BLaER1 treated with 17β-estradiol and CSF1 and Interleukin-3, amounts not matched to agents 10 nM and 100 nM (cell line): ENCODE measurements at regions not wholly inside any gene's neighbourhood (a gene's known extent, or its start where the extent isn't known, plus 50 kb on each side); places are given as distances from the start of the nearest gene placed in this dataset.

Source experiments
- H3K27ac ChIP-seq, 11 experiments: shearing (Covaris generic); formaldehyde crosslinking; 2 replicates each; pipeline ENCODE4 v1.8.1; 2022
- H3K27me3 ChIP-seq, 11 experiments: shearing (Covaris generic); formaldehyde crosslinking; 2 replicates each; pipeline ENCODE4 v1.8.1; 2022
- H3K36me3 ChIP-seq, 11 experiments: shearing (Covaris generic); formaldehyde crosslinking; 2 replicates each; pipeline ENCODE4 v1.8.1; 2022
- H3K4me1 ChIP-seq, 10 experiments: shearing (Covaris generic); formaldehyde crosslinking; 2 replicates each; pipeline ENCODE4 v1.8.1; 2022
- H3K4me2 ChIP-seq, 11 experiments: shearing (Covaris generic); formaldehyde crosslinking; 2 replicates each; pipeline ENCODE4 v1.8.1; 2022
- H3K4me3 ChIP-seq, 10 experiments: shearing (Covaris generic); formaldehyde crosslinking; 2 replicates each; pipeline ENCODE4 v1.8.1; 2022
- H3K9ac ChIP-seq, 11 experiments: shearing (Covaris generic); formaldehyde crosslinking; 2 replicates each; pipeline ENCODE4 v1.8.1; 2022
- H3K9me3 ChIP-seq, 11 experiments: shearing (Covaris generic); formaldehyde crosslinking; replicated peaks in 1 of 11; 2 replicates each; pipeline ENCODE4 v1.8.1; 2022
- H4K20me1 ChIP-seq, 11 experiments: shearing (Covaris generic); formaldehyde crosslinking; 2 replicates each; pipeline ENCODE4 v1.8.1; 2022
- Cebpa-rat ChIP-seq, 11 experiments: shearing (Covaris generic); IDR thresholded peaks; 2 replicates each; pipeline ENCODE4 v1.8.1; 2022

GRCh38 chr2:16117791-16118610 lies 177.7 kb downstream of the MYCN start:
- H3K9me3 ChIP-seq: peaks cover 0 to 12% (median 9%) of the 10 kb centered on the region in 11 experiments; a peak in 10 of 22 replicates
- no peak for TF ChIP-seq Cebpa-rat (IDR thresholded peaks at IDR 0.05)
- H3K9ac ChIP-seq: no peak overlapping the region
- no peaks in the 10 kb centered on the region for H3K36me3 ChIP-seq
- no peak overlapping the region for H3K27ac ChIP-seq
- H4K20me1 ChIP-seq: no peaks in the 10 kb centered on the region
- H3K4me2 ChIP-seq: no peak overlapping the region
- H3K4me3 ChIP-seq: no peak overlapping the region
- H3K27me3 ChIP-seq: no peaks in the 10 kb centered on the region
- peaks cover 0 to 6% (median 0%) of the 10 kb centered on the region in 10 experiments; a peak in 7 of 20 replicates for H3K4me1 ChIP-seq

GRCh38 chr2:16117021-16117700 lies 176.8 kb downstream of the MYCN start:
- Histone ChIP-seq H3K9me3 (peaks cover 0 to 12% (median 9%) of the 10 kb centered on the region in 11 experiments; a peak in 10 of 22 replicates), H3K27ac (no peak overlapping the region), H3K4me2 (no peak overlapping the region), H4K20me1 (no peaks in the 10 kb centered on the region), H3K9ac (no peak overlapping the region), H3K4me1 (peaks cover 0 to 13% (median 3%) of the 10 kb centered on the region in 10 experiments; a peak in 12 of 20 replicates), H3K27me3 (no peaks in the 10 kb centered on the region), H3K4me3 (no peak overlapping the region), H3K36me3 (no peaks in the 10 kb centered on the region)
- no peak for TF ChIP-seq Cebpa-rat (IDR thresholded peaks at IDR 0.05)

- H3K9ac ChIP-seq: no peak overlapping the region
- no peaks in the 10 kb centered on the region for H3K36me3 ChIP-seq
- H3K27me3 ChIP-seq: no peaks in the 10 kb centered on the region
These were observed 175.8 kb downstream of the MYCN start for GRCh38 chr2:16115881-16116830.

GRCh38 chr2:16115291-16115690 lies 174.9 kb downstream of the MYCN start:
- Histone ChIP-seq H3K4me1 (peaks cover 0 to 32% (median 22%) of the 10 kb centered on the region in 10 experiments; a peak in 13 of 20 replicates), H3K36me3 (no peaks in the 10 kb centered on the region), H3K9ac (no peak overlapping the region), H3K4me2 (no peak overlapping the region), H3K4me3 (no peak overlapping the region), H3K9me3 (no peaks in the 10 kb centered on the region), H4K20me1 (no peaks in the 10 kb centered on the region), H3K27me3 (no peaks in the 10 kb centered on the region), H3K27ac (no peak overlapping the region)
- no peak for TF ChIP-seq Cebpa-rat (IDR thresholded peaks at IDR 0.05)

More at GRCh38 chr2:16115881-16116830, 175.8 kb downstream of the MYCN start:
- H3K4me2 ChIP-seq: no peak overlapping the region
- H3K27ac ChIP-seq: no peak overlapping the region
- H3K4me1 ChIP-seq: peaks cover 0 to 23% (median 13%) of the 10 kb centered on the region in 10 experiments; a peak in 13 of 20 replicates
- peaks cover 0 to 5% (median 3%) of the 10 kb centered on the region in 11 experiments; a peak in 9 of 22 replicates for H3K9me3 ChIP-seq
- no peak for TF ChIP-seq Cebpa-rat (IDR thresholded peaks at IDR 0.05)
- no peaks in the 10 kb centered on the region for H4K20me1 ChIP-seq
- H3K4me3 ChIP-seq: no peak overlapping the region

- H3K4me3 ChIP-seq: no peak overlapping the region
These were observed 174.5 kb downstream of the MYCN start for GRCh38 chr2:16114836-16115235.

GRCh38 chr2:16114070-16114469 lies 173.7 kb downstream of the MYCN start:
- Histone ChIP-seq H3K9me3 (no peaks in the 10 kb centered on the region), H3K9ac (no peak overlapping the region), H4K20me1 (no peaks in the 10 kb centered on the region), H3K36me3 (no peaks in the 10 kb centered on the region), H3K4me1 (peaks cover 0 to 37% (median 24%) of the 10 kb centered on the region in 10 experiments; a peak in 13 of 20 replicates), H3K27ac (no peak overlapping the region), H3K27me3 (no peaks in the 10 kb centered on the region), H3K4me2 (no peak overlapping the region), H3K4me3 (no peak overlapping the region)
- TF ChIP-seq Cebpa-rat (IDR thresholded peaks at IDR 0.05): no peak

More at GRCh38 chr2:16114836-16115235, 174.5 kb downstream of the MYCN start:
- Histone ChIP-seq H3K36me3 (no peaks in the 10 kb centered on the region), H3K9ac (no peak overlapping the region), H4K20me1 (no peaks in the 10 kb centered on the region), H3K4me1 (peaks cover 0 to 36% (median 24%) of the 10 kb centered on the region in 10 experiments; a peak in 13 of 20 replicates), H3K4me2 (no peak overlapping the region), H3K27me3 (no peaks in the 10 kb centered on the region), H3K9me3 (no peaks in the 10 kb centered on the region), H3K27ac (no peak overlapping the region)
- no peak for TF ChIP-seq Cebpa-rat (IDR thresholded peaks at IDR 0.05)

- Histone ChIP-seq H4K20me1 (no peaks in the 10 kb centered on the region), H3K27me3 (no peaks in the 10 kb centered on the region), H3K9ac (no peak overlapping the region), H3K9me3 (no peaks in the 10 kb centered on the region), H3K4me3 (no peak overlapping the region), H3K36me3 (no peaks in the 10 kb centered on the region), H3K27ac (no peak overlapping the region), H3K4me1 (peaks cover 0 to 37% (median 24%) of the 10 kb centered on the region in 10 experiments; a peak in 13 of 20 replicates), H3K4me2 (no peak overlapping the region; a peak in 1 of 22 replicates)
- TF ChIP-seq Cebpa-rat (IDR thresholded peaks at IDR 0.05): no peak
These were observed 173.2 kb downstream of the MYCN start for GRCh38 chr2:16113568-16113967.

GRCh38 chr2:16112972-16113560 lies 172.7 kb downstream of the MYCN start:
- peaks cover 0 to 37% (median 24%) of the 10 kb centered on the region in 10 experiments; a peak in 13 of 20 replicates for H3K4me1 ChIP-seq
- peak overlapping the region in 5 of 11 experiments; percentile 1 to 68 (median 46); a peak in 5 of 22 replicates for H3K4me2 ChIP-seq
- no peaks in the 10 kb centered on the region for H4K20me1 ChIP-seq
- no peak overlapping the region for H3K27ac ChIP-seq
- H3K9ac ChIP-seq: no peak overlapping the region
- no peaks in the 10 kb centered on the region for H3K27me3 ChIP-seq
- TF ChIP-seq Cebpa-rat (IDR thresholded peaks at IDR 0.05): no peak
- H3K36me3 ChIP-seq: no peaks in the 10 kb centered on the region
- H3K4me3 ChIP-seq: no peak overlapping the region
- no peaks in the 10 kb centered on the region for H3K9me3 ChIP-seq
